ENCODE measurements at regions not wholly inside any gene's neighbourhood (a gene's known extent, or its start where the extent isn't known, plus 50 kb on each side); places are given as distances from the start of the nearest gene placed in this dataset.

GRCh38 chr1:93744299-93744988, 62.8 kb upstream of the BCAR3 start:
- no peak for DNase-seq (ENCODE audit: low read depth in 2 of 2)

GRCh38 chr1:93743465-93743864, 61.8 kb upstream of the BCAR3 start:
- DNase-seq (ENCODE audit: low read depth in 2 of 2): no peak

GRCh38 chr1:93740601-93741031, 59.0 kb upstream of the BCAR3 start:
- no peak for DNase-seq (ENCODE audit: low read depth in 2 of 2)

- DNase-seq (ENCODE audit: low read depth in 2 of 2): no peak
Measured at GRCh38 chr1:93740157-93740556, 58.5 kb upstream of the BCAR3 start.

- no peak for DNase-seq (ENCODE audit: low read depth in 2 of 2)
Measured at GRCh38 chr1:93739472-93739871, 57.8 kb upstream of the BCAR3 start.

- no peak for DNase-seq (ENCODE audit: low read depth in 2 of 2)
Measured at GRCh38 chr1:93738926-93739325, 57.3 kb upstream of the BCAR3 start.

- no peak for DNase-seq (ENCODE audit: low read depth in 2 of 2)
Measured at GRCh38 chr1:93738075-93738622, 56.5 kb upstream of the BCAR3 start.

- DNase-seq (ENCODE audit: low read depth in 2 of 2): no peak
Measured at GRCh38 chr1:93735722-93736121, 54.1 kb upstream of the BCAR3 start.

- DNase-seq (ENCODE audit: low read depth in 2 of 2): no peak
Measured at GRCh38 chr1:93734999-93735398, 53.4 kb upstream of the BCAR3 start.

GRCh38 chr1:93733340-93733739, 51.7 kb upstream of the BCAR3 start:
- no peak for DNase-seq (ENCODE audit: low read depth in 2 of 2)

GRCh38 chr1:93732514-93732913, 50.9 kb upstream of the BCAR3 start:
- no peak for DNase-seq (ENCODE audit: low read depth in 2 of 2)
